22Rv1 (cell line): ENCODE measurements at regions not wholly inside any gene's neighbourhood (a gene's known extent, or its start where the extent isn't known, plus 50 kb on each side); places are given as distances from the start of the nearest gene placed in this dataset.

Experiments
- H3K27ac ChIP-seq: fragments of 450-650 bp; 2 replicates; pipeline ENCODE4 v1.5.1; 2017
- ZFX ChIP-seq: fragments of 450-650 bp; IDR thresholded peaks from 2 replicates; pipeline ENCODE4 v1.6.1; 2017; ENCODE audit warnings: antibody characterized with exemption, borderline replicate concordance
- TF ChIP-seq, protein P1 (sequence below): fragments of 450-650 bp; IDR thresholded peaks from 2 replicates; pipeline ENCODE4 v1.5.1; 2017; ENCODE audit warnings: mild to moderate bottlenecking

DNA sequence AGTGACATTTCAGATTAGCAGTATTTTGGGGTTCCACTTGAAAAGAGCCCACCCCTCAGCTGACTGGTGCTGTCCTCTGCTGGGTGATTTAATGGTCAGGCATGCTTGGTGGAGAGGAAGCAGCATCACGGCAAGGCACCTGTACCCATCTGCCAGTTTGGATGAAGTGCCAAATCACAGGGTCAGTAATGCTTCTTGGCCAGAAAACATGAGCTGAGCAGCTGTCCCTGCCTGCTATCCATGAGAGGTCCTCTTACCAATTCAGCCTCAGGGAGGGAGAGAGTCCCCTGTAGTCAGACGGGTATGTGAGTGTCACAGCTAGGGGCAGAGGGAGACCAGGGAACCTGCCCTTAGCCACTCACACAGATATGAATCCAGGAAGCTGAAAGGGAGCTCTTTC, 137.9 kb downstream of the SEC61B start:
- TF ChIP-seq ZFX = no peak
- TF ChIP-seq, protein P1, sequence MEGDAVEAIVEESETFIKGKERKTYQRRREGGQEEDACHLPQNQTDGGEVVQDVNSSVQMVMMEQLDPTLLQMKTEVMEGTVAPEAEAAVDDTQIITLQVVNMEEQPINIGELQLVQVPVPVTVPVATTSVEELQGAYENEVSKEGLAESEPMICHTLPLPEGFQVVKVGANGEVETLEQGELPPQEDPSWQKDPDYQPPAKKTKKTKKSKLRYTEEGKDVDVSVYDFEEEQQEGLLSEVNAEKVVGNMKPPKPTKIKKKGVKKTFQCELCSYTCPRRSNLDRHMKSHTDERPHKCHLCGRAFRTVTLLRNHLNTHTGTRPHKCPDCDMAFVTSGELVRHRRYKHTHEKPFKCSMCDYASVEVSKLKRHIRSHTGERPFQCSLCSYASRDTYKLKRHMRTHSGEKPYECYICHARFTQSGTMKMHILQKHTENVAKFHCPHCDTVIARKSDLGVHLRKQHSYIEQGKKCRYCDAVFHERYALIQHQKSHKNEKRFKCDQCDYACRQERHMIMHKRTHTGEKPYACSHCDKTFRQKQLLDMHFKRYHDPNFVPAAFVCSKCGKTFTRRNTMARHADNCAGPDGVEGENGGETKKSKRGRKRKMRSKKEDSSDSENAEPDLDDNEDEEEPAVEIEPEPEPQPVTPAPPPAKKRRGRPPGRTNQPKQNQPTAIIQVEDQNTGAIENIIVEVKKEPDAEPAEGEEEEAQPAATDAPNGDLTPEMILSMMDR = no peak
- no peak overlapping the region for H3K27ac ChIP-seq

- no peak overlapping the region for H3K27ac ChIP-seq
- no peak for TF ChIP-seq ZFX
- TF ChIP-seq, protein P1 = no peak
Observed at GRCh38 chr9:99361817-99362216, 139.7 kb downstream of the SEC61B start.

- H3K27ac ChIP-seq = no peak overlapping the region
- TF ChIP-seq ZFX = no peak
- TF ChIP-seq, protein P1 = no peak
Observed at GRCh38 chr9:99362321-99362720, 140.2 kb downstream of the SEC61B start.

GRCh38 chr9:99363509-99363908, 141.4 kb downstream of the SEC61B start:
- TF ChIP-seq, protein P1 = no peak
- no peak for TF ChIP-seq ZFX
- H3K27ac ChIP-seq = no peak overlapping the region

- TF ChIP-seq, protein P1 = no peak
- TF ChIP-seq ZFX = no peak
- no peak overlapping the region for H3K27ac ChIP-seq
Observed at GRCh38 chr9:99365233-99365980, 143.3 kb downstream of the SEC61B start.

- TF ChIP-seq ZFX = no peak
- TF ChIP-seq, protein P1 = no peak
- no peak overlapping the region for H3K27ac ChIP-seq
Observed at GRCh38 chr9:99366183-99366582, 144.1 kb downstream of the SEC61B start.

- no peak overlapping the region for H3K27ac ChIP-seq
- TF ChIP-seq, protein P1 = no peak
- no peak for TF ChIP-seq ZFX
Observed at GRCh38 chr9:99366621-99367020, 144.5 kb downstream of the SEC61B start.
